DMS53 treated with DMSO at 0.1 percent for 48 hours (cell line): ENCODE measurements at regions not wholly inside any gene's neighbourhood (a gene's known extent, or its start where the extent isn't known, plus 50 kb on each side); places are given as distances from the start of the nearest gene placed in this dataset.
"Not testable (repeated sequence)": the region's sequence is repeated elsewhere in the genome, so short reads cannot be mapped to it uniquely, and the experiment has no call there.

Experiments
- DNase-seq: peaks from one replicate; lab custom pipeline; 2025; ENCODE audit not compliant: unreplicated experiment; lab: John Stamatoyannopoulos, UW

DNA sequence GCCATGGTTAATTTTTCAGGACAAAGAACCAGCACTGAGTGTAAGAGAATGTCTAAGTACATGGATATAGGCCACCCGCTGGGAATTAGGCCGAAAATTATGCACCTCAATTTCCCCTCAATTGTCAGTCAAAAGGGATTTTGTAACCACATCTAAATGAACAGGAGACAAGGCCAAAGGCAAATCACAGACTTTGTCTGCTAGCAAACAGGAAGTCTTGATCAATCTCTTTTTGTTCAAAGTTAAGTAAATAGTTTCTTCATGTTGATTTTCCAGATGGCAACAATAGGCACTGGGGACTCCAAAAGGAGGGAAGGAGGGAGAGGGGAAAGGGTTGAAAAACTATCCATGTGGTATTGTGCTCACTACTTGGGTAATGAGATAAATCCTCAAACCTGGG is 276.0 kb downstream of the COG6 start:
- DNase-seq, result no peak

DNA sequence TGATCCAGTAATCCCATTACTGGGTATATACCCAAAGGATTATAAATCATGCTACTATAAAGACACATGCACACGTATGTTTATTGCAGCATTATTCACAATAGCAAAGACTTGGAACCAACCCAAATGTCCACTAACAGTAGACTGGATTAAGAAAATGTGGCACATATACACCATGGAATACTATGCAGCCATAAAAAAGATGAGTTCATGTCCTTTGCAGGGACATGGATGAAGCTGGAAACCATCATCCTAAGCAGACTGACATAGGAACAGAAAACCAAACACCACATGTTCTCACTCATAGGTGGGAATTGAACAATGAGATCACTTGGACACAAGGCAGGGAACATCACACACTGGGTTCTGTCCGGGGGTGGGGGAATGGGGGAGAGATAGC is 277.1 kb downstream of the COG6 start:
- not testable (repeated sequence) for DNase-seq

DNA sequence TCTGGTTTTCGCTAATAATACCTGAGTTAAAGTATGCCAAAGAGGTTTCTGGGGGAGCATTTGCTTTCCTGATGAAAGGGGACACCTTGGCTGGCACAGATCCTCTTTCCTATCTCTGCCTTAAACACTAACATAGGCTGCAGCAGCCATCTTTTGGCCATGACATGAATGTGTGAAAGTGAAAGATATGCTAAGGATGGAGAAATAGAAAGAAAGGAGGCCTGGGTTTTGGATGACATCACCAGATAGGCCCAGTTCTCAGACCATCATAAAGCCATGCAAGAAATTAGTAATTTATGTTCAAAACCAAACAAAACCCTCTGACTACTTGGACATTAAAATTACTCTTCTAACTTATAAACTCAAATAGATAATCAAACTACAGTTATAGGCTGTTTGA is 279.7 kb downstream of the COG6 start:
- no peak for DNase-seq

DNA sequence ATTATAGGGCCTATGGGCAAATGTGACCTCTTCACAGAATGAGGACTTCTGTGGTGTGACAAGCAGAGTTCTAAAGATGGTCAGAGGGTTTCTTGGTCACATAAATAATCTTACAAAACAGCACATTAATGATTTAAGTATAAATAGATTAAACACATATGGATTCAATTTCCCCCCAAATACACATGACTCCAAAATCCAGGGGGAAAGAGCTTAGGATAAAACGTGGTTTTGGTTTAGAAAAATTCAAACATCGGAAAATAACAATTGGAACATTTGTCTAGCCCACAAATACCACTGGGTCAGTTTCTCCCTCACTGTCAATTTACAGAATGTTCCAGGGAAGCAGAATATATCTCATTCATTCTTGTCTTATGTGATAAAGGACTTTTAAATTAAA is 283.1 kb downstream of the COG6 start:
- no peak for DNase-seq

DNA sequence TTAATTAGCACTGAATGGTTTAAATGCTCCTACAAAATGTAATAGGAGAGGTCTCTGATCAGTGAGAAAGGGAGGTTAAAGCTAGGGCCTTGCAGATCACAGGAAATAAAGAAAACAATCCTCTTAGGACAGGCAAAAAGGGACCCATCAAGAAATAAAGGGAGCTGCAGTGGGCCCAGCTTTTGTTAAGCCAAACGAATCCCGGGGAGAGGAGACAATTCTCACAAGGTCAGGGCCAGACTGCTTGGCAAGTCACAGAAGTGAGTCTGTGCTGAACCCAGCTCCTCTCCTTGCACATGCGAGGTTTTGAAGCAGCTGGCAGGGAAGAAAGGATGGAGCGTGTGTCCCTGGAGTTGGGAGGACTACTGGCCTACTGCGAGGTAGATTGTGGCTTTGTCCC is 285.8 kb downstream of the COG6 start:
- DNase-seq, result no peak

DNA sequence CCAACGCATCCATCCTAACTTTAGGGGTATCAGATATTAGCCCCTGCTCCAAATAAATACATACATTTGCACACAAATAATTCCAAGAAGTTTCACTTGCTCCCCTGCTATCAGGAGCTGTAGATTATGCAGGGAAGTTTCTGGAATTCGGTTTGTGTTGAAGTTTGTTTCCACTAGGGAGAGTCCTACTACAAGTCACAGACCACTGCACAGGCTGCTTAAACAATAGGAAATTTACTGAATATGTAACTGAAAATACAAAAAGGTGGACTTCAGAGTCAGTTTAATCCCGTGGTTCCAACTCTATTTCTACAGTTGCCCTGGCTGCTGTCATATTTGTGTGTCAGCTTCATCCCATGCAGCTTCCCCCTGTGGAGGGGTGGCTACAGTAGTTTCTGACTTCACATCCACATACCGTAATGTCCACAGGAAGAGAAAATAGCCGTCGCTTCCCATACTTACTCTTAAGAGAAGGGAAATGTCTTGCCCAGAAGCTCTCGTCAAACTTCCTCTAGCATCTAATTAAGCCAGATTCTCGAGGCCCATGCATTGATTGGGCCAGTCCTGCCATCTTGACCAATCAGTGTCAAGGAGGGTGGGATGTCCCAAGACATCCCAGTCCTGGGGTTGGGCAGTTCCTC is 286.6 kb downstream of the COG6 start:
- DNase-seq, result no peak

DNA sequence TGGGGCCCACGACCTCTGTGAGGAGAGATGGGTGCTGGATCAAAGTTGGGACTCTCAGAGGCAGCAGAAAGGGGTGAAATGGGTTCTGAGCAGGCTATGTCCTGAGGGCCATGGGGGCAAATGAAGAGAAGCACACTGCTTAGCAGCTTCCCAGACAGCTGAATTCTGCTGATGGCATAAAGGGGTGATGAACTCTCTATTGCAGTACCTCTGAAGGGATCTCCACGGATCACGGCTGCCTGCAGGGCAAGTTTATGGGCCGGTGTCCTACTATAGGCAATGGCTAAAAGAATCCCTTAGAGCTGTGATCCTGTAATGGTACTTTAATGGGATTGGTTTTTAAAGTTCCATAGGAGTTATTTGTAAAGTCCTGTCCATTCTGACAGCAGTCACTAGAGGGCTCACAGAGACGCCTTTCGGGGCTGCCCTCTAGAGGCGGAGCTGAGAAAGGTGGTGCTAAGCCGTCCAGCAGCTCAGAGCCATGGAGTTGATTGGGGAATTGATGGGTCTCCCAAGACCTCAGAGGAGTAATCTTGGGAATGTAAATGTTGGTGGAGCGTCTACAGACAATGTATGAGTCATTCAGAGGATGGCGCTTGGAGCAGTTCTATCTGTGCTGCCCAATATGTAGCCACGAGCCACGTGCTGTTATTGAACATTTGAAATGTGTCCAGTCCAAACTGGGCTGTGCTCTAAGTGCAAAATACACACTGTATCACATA is 287.3 kb downstream of the COG6 start:
- DNase-seq, result peak; percentile 43

DNA sequence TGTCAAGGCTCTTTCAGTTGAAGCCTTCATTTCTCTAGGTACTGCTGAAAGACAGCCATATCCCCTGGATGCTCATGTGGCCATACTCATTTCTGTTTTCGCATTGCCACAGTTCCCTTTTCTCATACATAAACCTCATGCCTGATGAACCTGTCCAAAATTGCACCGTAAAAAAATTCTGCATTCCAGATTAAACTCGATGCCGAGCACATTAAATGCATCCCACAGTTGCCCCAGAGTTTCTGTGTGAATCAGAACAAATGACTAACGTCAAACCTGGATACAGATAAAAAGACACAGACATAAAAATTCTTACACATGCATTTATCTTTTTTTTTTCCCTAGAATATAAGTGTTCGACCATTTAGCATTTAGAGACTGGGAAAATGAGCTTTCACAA is 288.2 kb downstream of the COG6 start:
- no peak for DNase-seq

DNA sequence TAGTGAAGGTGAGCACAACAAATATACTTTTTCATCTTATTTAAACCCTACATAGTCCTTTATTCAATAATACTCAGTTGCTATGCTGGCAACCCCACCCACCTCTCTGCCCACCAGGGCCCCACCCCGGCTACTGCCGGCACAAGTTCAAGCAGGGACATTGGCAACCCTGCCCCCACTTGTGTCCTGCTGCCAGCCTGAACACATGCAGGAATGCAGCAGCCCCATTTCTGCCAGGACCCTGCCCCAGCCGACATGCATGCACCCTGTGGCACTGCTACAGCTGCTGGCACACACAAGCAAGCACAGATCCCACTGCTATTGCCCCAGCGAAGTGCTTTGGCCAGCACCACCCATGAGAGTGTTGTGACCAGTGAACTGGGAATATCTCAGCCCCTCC is 289.8 kb downstream of the COG6 start:
- DNase-seq, result no peak

DNA sequence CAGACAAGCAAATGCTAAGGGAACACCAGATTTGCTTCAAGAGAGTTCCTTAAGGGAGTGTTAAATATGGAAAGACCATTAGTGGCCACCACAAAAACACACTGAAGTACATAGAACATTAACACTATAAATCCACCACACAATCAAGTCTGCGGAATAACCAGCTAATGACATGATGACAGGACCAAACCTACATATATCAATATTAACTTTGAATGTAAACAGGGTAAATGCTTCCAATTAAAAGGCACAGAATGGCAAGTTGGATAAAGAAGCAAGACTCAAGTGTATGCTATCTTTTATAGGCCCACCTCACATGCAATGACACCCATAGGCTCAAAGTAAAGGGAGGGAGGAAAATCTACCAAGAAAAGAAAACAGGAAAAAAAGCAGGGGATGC is 291.3 kb downstream of the COG6 start:
- no peak for DNase-seq

DNA sequence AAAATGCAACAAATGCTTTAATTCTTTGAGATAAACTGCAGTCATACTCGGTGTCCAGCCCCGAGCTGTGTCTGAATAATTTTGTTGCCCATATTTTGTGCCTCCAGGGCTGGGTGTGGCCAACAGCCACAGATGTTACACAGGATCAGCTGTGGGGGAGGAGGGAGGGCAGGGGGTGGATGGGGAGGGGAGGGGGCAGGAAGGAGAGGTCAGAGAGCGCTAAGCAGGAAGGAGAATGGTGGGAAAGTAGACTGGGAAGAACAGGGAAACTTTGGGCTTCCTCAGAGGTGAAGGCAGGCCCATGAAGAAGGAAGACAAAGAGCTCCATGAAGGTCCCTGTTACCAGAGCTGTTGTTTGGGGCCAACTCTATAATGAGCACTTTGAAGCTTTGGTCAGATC is 295.8 kb downstream of the COG6 start:
- DNase-seq, result no peak

DNA sequence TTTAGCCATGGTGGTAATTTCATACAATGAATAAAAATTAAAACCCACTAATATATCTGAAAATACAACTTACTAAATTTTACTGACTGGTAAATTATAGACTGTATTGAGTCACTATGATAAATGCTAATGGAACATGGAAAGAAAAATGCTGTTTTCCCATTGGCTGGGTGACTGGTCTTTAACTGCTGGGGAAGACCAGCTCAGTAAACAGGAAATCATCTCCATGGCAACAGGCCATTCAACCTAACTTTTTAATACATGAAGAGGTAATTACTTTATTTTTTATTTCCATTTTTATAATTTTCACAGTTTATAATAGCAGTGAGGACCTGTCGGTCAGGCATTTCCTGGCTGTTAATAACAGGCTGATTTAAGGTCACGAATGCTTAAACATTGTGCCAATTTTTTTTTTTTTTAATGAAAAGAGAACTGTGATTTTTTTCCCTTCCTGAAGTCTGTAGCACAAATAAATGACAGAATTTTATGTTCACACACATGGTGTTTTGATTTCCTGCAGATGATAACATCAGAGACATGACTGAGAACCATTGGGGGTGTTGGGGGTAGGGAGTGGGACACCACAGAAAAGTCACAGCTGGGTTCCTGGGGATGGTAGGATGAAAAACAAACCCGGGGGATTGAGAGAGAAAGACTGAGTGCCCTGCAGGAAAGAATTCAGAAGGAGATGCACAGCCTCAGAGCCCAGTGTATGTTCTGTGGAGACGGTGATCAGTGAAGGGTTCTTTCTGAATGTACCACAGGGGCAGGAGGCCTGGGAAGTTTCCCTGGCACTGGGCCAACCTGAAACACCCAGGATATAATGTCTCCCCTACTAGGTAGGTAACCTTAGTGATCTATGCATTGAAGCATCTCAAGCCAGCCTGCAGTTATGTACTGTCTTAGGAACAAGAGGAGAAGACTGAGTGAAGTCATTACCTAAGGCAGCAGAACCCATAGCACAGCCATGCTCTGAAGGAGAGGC is 297.1 kb downstream of the COG6 start:
- DNase-seq, result no peak

DNA sequence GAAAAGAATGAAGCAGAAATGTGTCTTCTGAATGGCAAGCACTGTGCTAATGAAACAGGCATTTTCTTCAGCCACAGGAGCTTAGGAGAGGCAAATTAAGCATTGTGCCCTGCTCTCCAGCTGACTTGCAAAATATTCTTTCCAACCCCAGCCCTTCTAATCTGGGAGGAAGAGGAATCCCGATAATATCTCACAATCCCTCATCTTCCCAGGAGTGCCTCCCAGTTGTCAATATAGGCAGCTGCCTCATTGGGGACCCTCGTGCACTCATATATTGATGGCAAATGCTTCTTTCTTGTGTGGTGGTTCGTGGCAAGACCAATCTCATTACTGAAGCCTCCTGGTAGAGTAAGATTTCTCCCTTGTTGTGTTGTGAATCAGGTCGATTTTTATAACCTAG is 299.0 kb downstream of the COG6 start:
- DNase-seq, result no peak

DNA sequence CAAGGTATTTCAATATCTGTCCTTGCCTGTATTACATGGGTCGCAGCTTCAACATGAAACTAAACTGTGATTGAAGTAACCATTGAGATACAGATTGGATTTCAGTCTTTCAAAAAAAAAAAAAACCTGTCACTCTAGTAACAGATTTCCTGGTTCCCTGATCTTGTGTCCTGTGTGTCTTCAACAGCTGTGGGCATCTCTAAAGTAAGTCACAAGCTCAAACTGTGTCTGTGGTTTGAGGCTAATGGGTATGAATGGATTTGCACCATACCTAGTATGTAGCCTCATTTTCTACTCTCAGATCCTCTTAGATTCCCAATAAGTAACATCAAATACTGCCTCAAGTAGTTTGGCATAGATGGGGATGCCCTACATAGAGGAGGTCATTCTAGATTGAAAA is 300.1 kb downstream of the COG6 start:
- no peak for DNase-seq

DNA sequence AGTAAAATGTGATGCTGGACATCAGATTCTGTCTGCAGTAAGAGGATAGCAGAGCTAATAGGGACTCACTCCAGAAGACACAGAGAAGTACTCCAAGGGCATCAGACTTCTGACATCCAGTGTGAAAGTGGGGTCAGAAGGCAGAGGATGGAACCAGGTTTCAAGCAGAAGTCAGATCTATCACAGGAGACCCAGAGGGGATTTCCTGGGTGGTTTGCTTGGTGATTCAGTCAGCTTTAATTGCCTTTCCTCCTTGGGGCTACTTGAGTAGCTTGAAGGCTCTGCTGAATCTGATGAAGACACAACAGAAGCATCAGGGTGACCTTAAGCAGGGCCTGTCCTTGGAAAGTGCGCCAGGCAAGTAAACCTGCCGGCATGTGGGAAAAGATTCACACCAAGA is 300.6 kb downstream of the COG6 start:
- no peak for DNase-seq

DNA sequence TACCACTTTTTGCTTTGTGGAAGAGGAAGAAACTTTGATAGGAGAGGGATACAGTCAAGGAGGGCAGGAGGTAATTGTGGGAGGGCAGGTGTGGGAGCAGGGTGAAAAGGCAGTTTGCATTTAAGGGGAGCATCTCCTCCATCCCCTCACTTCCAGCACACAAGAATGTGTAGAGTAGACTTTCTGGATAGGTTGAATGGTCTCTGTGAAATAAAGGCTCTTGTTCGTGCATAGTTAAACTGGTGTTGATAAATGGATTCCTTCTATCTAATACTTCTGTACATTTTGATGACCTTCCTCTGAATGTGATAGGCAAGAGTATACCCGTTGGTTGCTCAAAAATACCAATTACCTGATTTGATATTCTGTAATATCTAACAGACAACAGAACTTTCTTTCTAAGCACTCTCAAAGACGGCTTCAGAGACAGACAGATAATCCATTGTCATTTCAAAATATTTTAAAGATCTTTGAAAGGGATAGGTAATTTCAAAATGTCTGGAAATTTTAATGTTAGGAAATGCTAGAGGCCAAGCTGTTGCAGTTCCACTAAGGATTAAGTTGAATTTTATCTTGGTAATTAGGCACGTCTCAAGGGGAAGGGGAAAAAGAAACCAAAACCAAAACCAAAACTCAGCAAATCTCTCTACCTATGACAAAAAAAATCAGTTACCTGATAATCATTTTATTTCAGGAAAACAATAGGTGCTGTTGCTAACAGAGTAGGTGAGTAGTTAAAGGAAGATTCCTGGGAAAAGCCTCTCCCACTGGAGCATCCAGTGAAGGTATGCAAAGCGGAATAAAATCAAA is 302.6 kb downstream of the COG6 start:
- no peak for DNase-seq

DNA sequence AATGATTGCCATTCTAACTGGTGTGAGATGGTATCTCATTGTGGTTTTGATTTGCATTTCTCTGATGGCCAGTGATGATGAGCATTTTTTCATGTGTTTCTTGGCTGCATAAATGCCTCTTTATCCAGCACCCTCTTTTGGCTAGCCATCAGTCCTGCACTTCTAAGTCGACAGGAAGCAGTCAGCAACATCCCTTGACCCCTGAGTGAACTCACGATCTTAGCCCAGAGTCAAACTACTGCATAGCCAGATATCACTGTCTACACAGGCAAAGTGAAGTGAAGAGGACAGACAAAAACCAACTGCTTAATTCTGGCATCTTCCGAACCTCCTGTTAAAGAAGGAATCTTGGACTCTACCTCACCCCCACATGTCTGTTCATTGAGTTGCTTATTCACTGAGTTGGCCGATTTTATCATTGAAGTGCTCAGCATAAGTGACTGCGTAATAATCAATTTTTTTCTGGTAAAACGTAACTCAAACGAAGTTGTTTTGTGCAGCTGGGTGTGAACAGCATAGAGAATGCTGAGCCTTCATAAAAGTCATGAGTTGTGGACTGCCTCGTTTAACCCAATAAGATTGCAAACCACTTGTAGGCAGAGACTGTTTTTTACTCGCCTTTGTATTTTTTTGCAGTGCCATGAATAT is 304.2 kb downstream of the COG6 start:
- DNase-seq, result no peak

DNA sequence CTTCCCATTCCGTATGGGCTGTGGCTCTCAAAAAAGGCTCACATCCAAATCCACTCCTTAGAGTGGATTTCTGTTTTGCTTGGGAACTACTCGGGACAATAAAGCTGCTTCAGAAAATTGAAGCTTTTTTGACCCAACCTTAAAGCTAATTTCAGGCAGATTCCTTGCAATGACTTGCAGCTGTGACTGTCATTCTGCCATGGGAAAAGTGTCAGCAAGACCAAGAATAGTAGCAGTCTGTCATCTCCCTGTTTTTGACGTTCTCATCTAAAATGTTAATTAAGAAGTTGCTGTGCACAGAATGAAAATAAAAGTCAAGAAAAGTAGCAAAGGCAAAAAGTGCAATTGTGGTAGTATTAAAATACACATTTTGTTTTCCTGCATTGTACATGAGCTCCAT is 304.7 kb downstream of the COG6 start:
- DNase-seq, result no peak

DNA sequence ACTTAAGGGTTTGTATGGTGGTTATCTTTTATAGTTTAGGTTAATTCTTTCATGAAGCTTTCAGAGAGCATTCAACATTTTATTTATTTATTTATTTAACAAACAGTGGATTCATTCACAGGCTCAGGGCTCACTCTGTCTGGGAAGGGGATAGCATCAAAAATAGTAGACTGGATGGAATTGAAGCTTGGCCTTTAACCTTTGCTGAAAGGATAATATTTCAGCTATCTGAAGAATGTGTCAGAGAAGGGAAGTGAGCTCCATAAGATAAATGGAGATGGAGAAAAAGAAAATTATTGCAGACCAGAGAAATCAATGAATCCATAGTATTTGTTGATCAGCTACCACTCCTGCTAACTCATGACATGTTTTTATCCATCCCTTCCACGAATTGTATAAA is 305.6 kb downstream of the COG6 start:
- DNase-seq, result no peak

DNA sequence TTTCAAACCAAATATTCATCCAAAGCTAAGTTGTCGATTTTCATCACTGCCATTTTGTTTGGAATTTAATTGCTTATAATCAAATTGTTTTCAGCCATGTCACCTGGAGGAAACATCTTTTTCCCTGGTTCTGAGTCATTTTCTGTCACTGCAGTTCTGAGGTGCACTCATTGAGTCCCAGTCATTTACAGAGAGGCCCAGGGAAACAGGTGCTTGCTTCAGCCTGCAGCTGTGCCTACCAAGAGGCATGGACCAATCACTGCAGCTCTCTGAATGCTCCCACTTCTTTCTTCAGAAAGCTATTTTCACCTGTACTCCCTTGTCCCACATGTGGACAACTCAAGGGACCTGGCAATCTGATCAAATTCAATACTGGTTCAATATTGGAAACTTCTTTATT is 308.1 kb downstream of the COG6 start:
- no peak for DNase-seq

DNA sequence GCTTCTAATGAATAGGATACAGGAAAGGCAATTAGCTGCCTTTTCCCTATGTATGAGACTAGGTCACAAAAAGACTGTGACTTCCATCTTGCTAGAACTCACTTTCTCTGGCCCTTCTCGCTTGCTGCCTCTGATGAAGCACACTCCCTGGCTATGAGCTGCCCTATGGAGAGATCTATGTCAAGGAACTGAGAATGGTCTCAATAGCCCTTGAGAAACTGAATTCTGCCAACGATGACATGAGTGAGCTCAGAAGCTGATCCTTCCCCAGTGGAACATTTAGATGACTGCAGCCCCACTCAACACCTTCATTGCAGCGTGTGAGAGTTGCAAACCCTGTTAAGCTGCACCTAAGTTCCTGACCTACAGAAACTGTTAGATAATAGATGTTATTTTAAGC is 309.8 kb downstream of the COG6 start:
- no peak for DNase-seq
